A673 (cell line): ENCODE measurements at regions not wholly inside any gene's neighbourhood (a gene's known extent, or its start where the extent isn't known, plus 50 kb on each side); places are given as distances from the start of the nearest gene placed in this dataset.

Experiments used
- BruUV-seq: library from RNA; stranded (reverse); fragments of 400-500 nt; replicated peaks from 2 replicates; lab custom pipeline; 2021; lab: Mats Ljungman, UMichigan
- CTCF ChIA-PET: fragments of 300-600 bp; sonication (Branson Sonifier 250); formaldehyde crosslinking; loops from one replicate; lab custom pipeline; 2022; ENCODE audit warnings: antibody characterized with exemption; lab: Charles Lee
- POLR2A ChIA-PET: fragments of 300-600 bp; sonication (Branson Sonifier 250); formaldehyde crosslinking; loops from one replicate; lab custom pipeline; 2022; ENCODE audit warnings: antibody characterized with exemption; ENCODE audit not compliant: low non-redundant PET; lab: Charles Lee
- DNase-seq: peaks from one replicate; pipeline ENCODE4 v3.0.0-alpha.2; 2015; ENCODE audit warnings: low spot score
- H3K27ac ChIP-seq: fragments of 200-600 bp; sonication (generic); 2 replicates; pipeline ENCODE4 v1.5.1; 2016; ENCODE audit warnings: mixed run types, low read depth, mild to moderate bottlenecking, mixed read lengths, antibody characterized with exemption, low read length; ENCODE audit not compliant: poor library complexity, severe bottlenecking
- H3K27me3 ChIP-seq: fragments of 200-600 bp; sonication (generic); replicated peaks from 2 replicates; pipeline ENCODE4 v1.6.1; 2017; ENCODE audit warnings: mixed run types, low read depth, mild to moderate bottlenecking, mixed read lengths, antibody characterized with exemption, low read length; ENCODE audit not compliant: insufficient read depth, poor library complexity
- H3K36me3 ChIP-seq: fragments of 200-600 bp; sonication (generic); 2 replicates; pipeline ENCODE4 v1.6.1; 2016; ENCODE audit warnings: mixed run types, mild to moderate bottlenecking, mixed read lengths, antibody characterized with exemption, low read length; ENCODE audit not compliant: insufficient read depth, poor library complexity, severe bottlenecking
- H3K4me1 ChIP-seq: fragments of 200-600 bp; sonication (generic); 2 replicates; pipeline ENCODE4 v1.6.1; 2017; ENCODE audit warnings: mixed run types, mild to moderate bottlenecking, mixed read lengths, antibody characterized with exemption, low read length; ENCODE audit not compliant: insufficient read depth, poor library complexity, severe bottlenecking
- H3K4me3 ChIP-seq: fragments of 200-600 bp; sonication (generic); 2 replicates; pipeline ENCODE4 v1.5.1; 2016; ENCODE audit warnings: low read depth, mixed run types, mild to moderate bottlenecking, mixed read lengths, low read length; ENCODE audit not compliant: poor library complexity, severe bottlenecking
- H3K9me3 ChIP-seq: fragments of 200-600 bp; sonication (generic); 2 replicates; pipeline ENCODE4 v1.6.1; 2016; ENCODE audit warnings: mixed run types, low read depth, mild to moderate bottlenecking, mixed read lengths, antibody characterized with exemption, low read length; ENCODE audit not compliant: poor library complexity, severe bottlenecking
- CTCF ChIP-seq: fragments of 300-800, 200-600 bp; sonication (generic); conservative IDR thresholded peaks from 2 replicates; pipeline ENCODE4 v1.5.1; 2017; ENCODE audit warnings: low read depth, mild to moderate bottlenecking, antibody characterized with exemption, low read length, moderate library complexity, mixed read lengths
- EZH2 ChIP-seq: fragments of 200-600 bp; sonication (generic); IDR thresholded peaks from 2 replicates; pipeline ENCODE4 v1.6.1; 2017; ENCODE audit warnings: borderline replicate concordance, low read depth, mild to moderate bottlenecking, mixed read lengths, antibody characterized with exemption, low read length; ENCODE audit not compliant: poor library complexity, severe bottlenecking
- intact Hi-C: fragments of 100-400 bp; cut with micrococcal nuclease; formaldehyde crosslinking; loops from one replicate; pipeline ENCODE4 v1.10.0; 2022; ENCODE audit not compliant: unreplicated experiment

- no peaks in the 10 kb centered on the region for H3K4me1 ChIP-seq
- no peaks in the 10 kb centered on the region for H3K9me3 ChIP-seq
- no peak overlapping the region for H3K4me3 ChIP-seq
- ChIA-PET POLR2A (no interaction called here), CTCF (no interaction called here)
- intact Hi-C loops, result no loop called here
- no peaks in the 10 kb centered on the region for H3K27me3 ChIP-seq
- BruUV-seq, result no TSS peak
- no peak for DNase-seq
- TF ChIP-seq CTCF (no peak), EZH2 (no peak)
- no peaks in the 10 kb centered on the region for H3K36me3 ChIP-seq
- H3K27ac ChIP-seq, result no peak overlapping the region
Observed at GRCh38 chr15:69505956-69506556, 53.4 kb downstream of the RPLP1 start.

- Histone ChIP-seq H3K4me1 (no peaks in the 10 kb centered on the region), H3K9me3 (no peaks in the 10 kb centered on the region), H3K36me3 (no peaks in the 10 kb centered on the region), H3K4me3 (no peak overlapping the region), H3K27ac (no peak overlapping the region), H3K27me3 (no peaks in the 10 kb centered on the region)
- BruUV-seq, result no TSS peak
- no peak for TF ChIP-seq EZH2
- no peak for TF ChIP-seq CTCF
- POLR2A ChIA-PET, result no interaction called here
- DNase-seq, result no peak
- intact Hi-C loops, result no loop called here
- CTCF ChIA-PET, result no interaction called here
Observed at GRCh38 chr15:69508659-69509058, 56.0 kb downstream of the RPLP1 start.

GRCh38 chr15:69509131-69509530 lies 56.5 kb downstream of the RPLP1 start:
- Histone ChIP-seq H3K9me3 (no peaks in the 10 kb centered on the region), H3K36me3 (no peaks in the 10 kb centered on the region), H3K27ac (no peak overlapping the region), H3K27me3 (no peaks in the 10 kb centered on the region), H3K4me1 (no peaks in the 10 kb centered on the region), H3K4me3 (no peak overlapping the region)
- ChIA-PET POLR2A (no interaction called here), CTCF (no interaction called here)
- BruUV-seq, result no TSS peak
- no peak for TF ChIP-seq CTCF
- TF ChIP-seq EZH2, result no peak
- no peak for DNase-seq
- intact Hi-C loops, result no loop called here
